ENCODE measurements at regions not wholly inside any gene's neighbourhood (a gene's known extent, or its start where the extent isn't known, plus 50 kb on each side); places are given as distances from the start of the nearest gene placed in this dataset.

DNA sequence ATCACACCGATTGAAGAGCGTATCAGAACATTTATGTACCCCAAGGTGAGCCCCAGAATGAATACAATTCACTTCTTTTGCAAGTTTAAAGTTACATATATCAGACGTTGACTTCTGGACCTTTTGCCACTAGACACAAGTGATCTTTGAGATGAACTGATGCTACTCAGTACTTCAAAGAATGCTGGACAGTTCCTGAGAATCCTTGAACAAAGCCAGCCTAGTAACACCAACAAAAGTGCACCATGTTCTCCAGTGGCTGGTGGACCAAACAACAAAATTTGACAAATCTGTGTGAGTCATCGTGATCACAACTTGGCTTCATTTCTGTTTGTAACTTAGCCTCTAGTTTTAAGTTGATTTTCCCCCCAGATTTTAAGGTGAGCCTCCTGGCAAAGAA, 355.7 kb downstream of the SOX2 start:
- Histone ChIP-seq H3K27ac (ENCODE audit: poor library complexity, severe bottlenecking) (no peak overlapping the region), H3K9me3 (ENCODE audit: severe bottlenecking) (no peaks in the 10 kb centered on the region), H3K27me3 (ENCODE audit: insufficient read depth, poor library complexity, severe bottlenecking) (no peaks in the 10 kb centered on the region), H3K36me3 (ENCODE audit: low read depth) (no peaks in the 10 kb centered on the region), H3K4me1 (ENCODE audit: insufficient read depth, poor library complexity, severe bottlenecking) (peaks cover 9% of the 10 kb centered on the region), H3K4me3 (ENCODE audit: severe bottlenecking) (no peak overlapping the region)
- DNase-seq (ENCODE audit: low spot score) = no peak
- TF ChIP-seq, protein P1, sequence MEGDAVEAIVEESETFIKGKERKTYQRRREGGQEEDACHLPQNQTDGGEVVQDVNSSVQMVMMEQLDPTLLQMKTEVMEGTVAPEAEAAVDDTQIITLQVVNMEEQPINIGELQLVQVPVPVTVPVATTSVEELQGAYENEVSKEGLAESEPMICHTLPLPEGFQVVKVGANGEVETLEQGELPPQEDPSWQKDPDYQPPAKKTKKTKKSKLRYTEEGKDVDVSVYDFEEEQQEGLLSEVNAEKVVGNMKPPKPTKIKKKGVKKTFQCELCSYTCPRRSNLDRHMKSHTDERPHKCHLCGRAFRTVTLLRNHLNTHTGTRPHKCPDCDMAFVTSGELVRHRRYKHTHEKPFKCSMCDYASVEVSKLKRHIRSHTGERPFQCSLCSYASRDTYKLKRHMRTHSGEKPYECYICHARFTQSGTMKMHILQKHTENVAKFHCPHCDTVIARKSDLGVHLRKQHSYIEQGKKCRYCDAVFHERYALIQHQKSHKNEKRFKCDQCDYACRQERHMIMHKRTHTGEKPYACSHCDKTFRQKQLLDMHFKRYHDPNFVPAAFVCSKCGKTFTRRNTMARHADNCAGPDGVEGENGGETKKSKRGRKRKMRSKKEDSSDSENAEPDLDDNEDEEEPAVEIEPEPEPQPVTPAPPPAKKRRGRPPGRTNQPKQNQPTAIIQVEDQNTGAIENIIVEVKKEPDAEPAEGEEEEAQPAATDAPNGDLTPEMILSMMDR (IDR thresholded peaks at IDR 0.05; ENCODE audit: poor library complexity, severe bottlenecking) = no peak
- ATAC-seq (ENCODE audit: low read depth) = no peak

- ATAC-seq (ENCODE audit: low read depth) (no peak), DNase-seq (ENCODE audit: low spot score) (no peak)
- Histone ChIP-seq H3K27ac (ENCODE audit: poor library complexity, severe bottlenecking) (no peak overlapping the region), H3K9me3 (ENCODE audit: severe bottlenecking) (no peaks in the 10 kb centered on the region), H3K4me3 (ENCODE audit: severe bottlenecking) (no peak overlapping the region), H3K27me3 (ENCODE audit: insufficient read depth, poor library complexity, severe bottlenecking) (no peaks in the 10 kb centered on the region), H3K4me1 (ENCODE audit: insufficient read depth, poor library complexity, severe bottlenecking) (peaks cover 7% of the 10 kb centered on the region), H3K36me3 (ENCODE audit: low read depth) (no peaks in the 10 kb centered on the region)
- TF ChIP-seq, protein P1 (IDR thresholded peaks at IDR 0.05; ENCODE audit: poor library complexity, severe bottlenecking) = no peak
Observed at GRCh38 chr3:182078316-182078715, 366.6 kb downstream of the SOX2 start.

- TF ChIP-seq, protein P1 (IDR thresholded peaks at IDR 0.05; ENCODE audit: poor library complexity, severe bottlenecking) = no peak
- Histone ChIP-seq H3K27ac (ENCODE audit: poor library complexity, severe bottlenecking) (no peak overlapping the region), H3K9me3 (ENCODE audit: severe bottlenecking) (no peaks in the 10 kb centered on the region), H3K36me3 (ENCODE audit: low read depth) (no peaks in the 10 kb centered on the region), H3K27me3 (ENCODE audit: insufficient read depth, poor library complexity, severe bottlenecking) (no peaks in the 10 kb centered on the region), H3K4me1 (ENCODE audit: insufficient read depth, poor library complexity, severe bottlenecking) (peaks cover 11% of the 10 kb centered on the region), H3K4me3 (ENCODE audit: severe bottlenecking) (no peak overlapping the region)
- DNase-seq (ENCODE audit: low spot score) = no peak
- no peak for ATAC-seq (ENCODE audit: low read depth)
Observed at GRCh38 chr3:182078929-182079328, 367.2 kb downstream of the SOX2 start.

- Histone ChIP-seq H3K4me3 (ENCODE audit: severe bottlenecking) (no peak overlapping the region), H3K27me3 (ENCODE audit: insufficient read depth, poor library complexity, severe bottlenecking) (no peaks in the 10 kb centered on the region), H3K9me3 (ENCODE audit: severe bottlenecking) (no peaks in the 10 kb centered on the region), H3K27ac (ENCODE audit: poor library complexity, severe bottlenecking) (no peak overlapping the region), H3K4me1 (ENCODE audit: insufficient read depth, poor library complexity, severe bottlenecking) (peaks cover 11% of the 10 kb centered on the region), H3K36me3 (ENCODE audit: low read depth) (no peaks in the 10 kb centered on the region)
- TF ChIP-seq, protein P1 (IDR thresholded peaks at IDR 0.05; ENCODE audit: poor library complexity, severe bottlenecking) = no peak
- DNase-seq (ENCODE audit: low spot score) (no peak), ATAC-seq (ENCODE audit: low read depth) (no peak)
Observed at GRCh38 chr3:182081096-182081495, 369.4 kb downstream of the SOX2 start.

DNA sequence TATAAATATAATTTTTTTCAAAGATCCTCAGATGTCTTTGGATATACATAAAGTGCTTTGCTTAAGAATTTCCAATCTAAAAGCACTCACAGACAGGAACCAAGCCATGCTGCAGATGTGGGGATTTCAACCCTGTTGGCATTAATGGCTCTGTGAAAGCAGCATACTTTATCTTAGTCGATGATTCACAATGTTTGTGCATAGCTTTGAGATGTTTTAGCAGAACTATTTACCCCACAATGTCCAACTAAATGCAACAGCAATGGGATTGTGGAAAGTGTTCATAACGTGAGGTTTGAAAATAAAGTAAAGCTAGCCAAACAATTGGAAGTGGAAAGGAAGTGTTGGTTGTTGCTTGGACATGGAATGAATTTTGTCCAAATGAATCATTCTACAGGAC, 371.4 kb downstream of the SOX2 start:
- no peaks in the 10 kb centered on the region for H3K36me3 ChIP-seq (ENCODE audit: low read depth)
- no peaks in the 10 kb centered on the region for H3K9me3 ChIP-seq (ENCODE audit: severe bottlenecking)
- no peaks in the 10 kb centered on the region for H3K27me3 ChIP-seq (ENCODE audit: insufficient read depth, poor library complexity, severe bottlenecking)
- H3K4me1 ChIP-seq (ENCODE audit: insufficient read depth, poor library complexity, severe bottlenecking) = peaks cover 11% of the 10 kb centered on the region
- H3K27ac ChIP-seq (ENCODE audit: poor library complexity, severe bottlenecking) = no peak overlapping the region
- TF ChIP-seq, protein P1 (IDR thresholded peaks at IDR 0.05; ENCODE audit: poor library complexity, severe bottlenecking) = no peak
- no peak for DNase-seq (ENCODE audit: low spot score)
- H3K4me3 ChIP-seq (ENCODE audit: severe bottlenecking) = no peak overlapping the region
- peak; percentile 67 for ATAC-seq (ENCODE audit: low read depth)

Data from RWPE2 (cell line).